SU-DHL-6 (cell line): ENCODE measurements at regions not wholly inside any gene's neighbourhood (a gene's known extent, or its start where the extent isn't known, plus 50 kb on each side); places are given as distances from the start of the nearest gene placed in this dataset.

Source experiments
- H2AFZ ChIP-seq: fragments of 200-600 bp; sonication (generic); 2 replicates; pipeline ENCODE4 v1.6.1; 2014; ENCODE audit warnings: low read depth, mild to moderate bottlenecking, moderate library complexity, mixed read lengths, antibody characterized with exemption, low read length; ENCODE audit not compliant: severe bottlenecking
- H3F3A ChIP-seq: fragments of 200-600 bp; shearing (Covaris generic); 2 replicates; pipeline ENCODE4 v1.6.0; 2016; ENCODE audit warnings: antibody characterized with exemption, mild to moderate bottlenecking; ENCODE audit not compliant: insufficient read depth
- H3K27ac ChIP-seq: fragments of 200-600 bp; sonication (generic); 2 replicates; pipeline ENCODE4 v1.5.1; 2016; ENCODE audit warnings: low read depth, mild to moderate bottlenecking, low read length, moderate library complexity, mixed read lengths
- H3K27me3 ChIP-seq: fragments of 200-600 bp; sonication (generic), shearing (Covaris generic); 2 replicates; pipeline ENCODE4 v1.6.0; 2014; ENCODE audit warnings: mild to moderate bottlenecking, low read length
- H3K36me3 ChIP-seq: fragments of 200-600 bp; sonication (generic); 2 replicates; pipeline ENCODE4 v1.6.1; 2014; ENCODE audit warnings: mild to moderate bottlenecking, low read length, mixed read lengths
- H3K4me2 ChIP-seq: fragments of 300-600, 200-600 bp; shearing (Covaris generic), sonication (generic); 2 replicates; pipeline ENCODE4 v1.6.0; 2014; ENCODE audit warnings: low read length, low read depth, mild to moderate bottlenecking; ENCODE audit not compliant: poor library complexity, severe bottlenecking
- H3K4me3 ChIP-seq: fragments of 200-600 bp; sonication (generic); 2 replicates; pipeline ENCODE4 v1.5.1; 2014; ENCODE audit warnings: antibody characterized with exemption, low read length, mild to moderate bottlenecking, mixed read lengths; ENCODE audit not compliant: insufficient read depth, poor library complexity, severe bottlenecking
- H3K79me2 ChIP-seq: fragments of 200-600 bp; sonication (generic); 2 replicates; pipeline ENCODE4 v1.6.1; 2014; ENCODE audit warnings: mild to moderate bottlenecking, low read length, moderate library complexity; ENCODE audit not compliant: insufficient read depth
- H3K9ac ChIP-seq: fragments of 200-600 bp; sonication (generic); 2 replicates; pipeline ENCODE4 v1.7.0; 2014; ENCODE audit warnings: mild to moderate bottlenecking, low read length
- H3K9me2 ChIP-seq: fragments of 200-600 bp; sonication (generic); replicated peaks from 2 replicates; pipeline ENCODE4 v1.6.1; 2014; ENCODE audit warnings: low read length; ENCODE audit not compliant: insufficient read depth
- H3K9me3 ChIP-seq: fragments of 200-600 bp; sonication (generic); 2 replicates; pipeline ENCODE4 v1.6.1; 2014; ENCODE audit warnings: low read length, mixed read lengths; ENCODE audit not compliant: insufficient read depth
- H4K20me1 ChIP-seq: fragments of 200-600 bp; sonication (generic); 2 replicates; pipeline ENCODE4 v1.6.1; 2014; ENCODE audit warnings: low read depth, mild to moderate bottlenecking, antibody characterized with exemption, low read length, moderate library complexity, mixed read lengths
- EZH2phosphoT487 ChIP-seq: fragments of 200-600 bp; sonication (generic), shearing (Covaris generic); conservative IDR thresholded peaks from 2 replicates; pipeline ENCODE4 v1.6.1; 2018; ENCODE audit warnings: mild to moderate bottlenecking, antibody characterized with exemption, low read length, moderate library complexity, mixed read lengths
- TF ChIP-seq, protein P1 (sequence below): fragments of 200-600 bp; sonication (generic); IDR thresholded peaks from one replicate; pipeline ENCODE4 v1.5.1; 2017; ENCODE audit warnings: antibody characterized with exemption, mild to moderate bottlenecking, low read length, moderate library complexity; ENCODE audit not compliant: insufficient read depth, poor library complexity, severe bottlenecking

DNA sequence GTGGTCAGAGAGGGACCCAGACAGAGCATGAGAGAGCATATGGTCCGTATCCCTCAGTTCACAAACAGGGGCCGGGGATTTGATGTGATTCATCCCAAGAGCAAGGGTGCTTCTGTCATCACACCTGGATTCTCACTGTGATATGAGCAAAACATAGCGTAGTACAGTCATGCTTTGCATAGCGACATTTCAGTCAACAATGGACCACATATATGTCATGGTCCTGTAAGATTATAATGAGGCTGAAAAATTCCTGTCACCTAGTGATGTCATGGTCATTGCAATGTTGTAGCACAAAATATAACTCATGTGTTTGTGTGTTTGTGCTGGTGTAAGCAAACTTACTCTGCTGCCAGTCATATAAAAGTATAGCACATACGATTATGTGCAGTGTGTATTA, 207.4 kb upstream of the CDH13 start:
- no peak overlapping the region for H3K27ac ChIP-seq
- H3K9me3 ChIP-seq, result no peaks in the 10 kb centered on the region
- H3K9me2 ChIP-seq, result no peaks in the 10 kb centered on the region; the same call in 1 of the 2 replicates
- no peak overlapping the region for H3K4me2 ChIP-seq
- no peaks in the 10 kb centered on the region for H3F3A ChIP-seq
- no peaks in the 10 kb centered on the region for H3K36me3 ChIP-seq
- TF ChIP-seq, protein P1, sequence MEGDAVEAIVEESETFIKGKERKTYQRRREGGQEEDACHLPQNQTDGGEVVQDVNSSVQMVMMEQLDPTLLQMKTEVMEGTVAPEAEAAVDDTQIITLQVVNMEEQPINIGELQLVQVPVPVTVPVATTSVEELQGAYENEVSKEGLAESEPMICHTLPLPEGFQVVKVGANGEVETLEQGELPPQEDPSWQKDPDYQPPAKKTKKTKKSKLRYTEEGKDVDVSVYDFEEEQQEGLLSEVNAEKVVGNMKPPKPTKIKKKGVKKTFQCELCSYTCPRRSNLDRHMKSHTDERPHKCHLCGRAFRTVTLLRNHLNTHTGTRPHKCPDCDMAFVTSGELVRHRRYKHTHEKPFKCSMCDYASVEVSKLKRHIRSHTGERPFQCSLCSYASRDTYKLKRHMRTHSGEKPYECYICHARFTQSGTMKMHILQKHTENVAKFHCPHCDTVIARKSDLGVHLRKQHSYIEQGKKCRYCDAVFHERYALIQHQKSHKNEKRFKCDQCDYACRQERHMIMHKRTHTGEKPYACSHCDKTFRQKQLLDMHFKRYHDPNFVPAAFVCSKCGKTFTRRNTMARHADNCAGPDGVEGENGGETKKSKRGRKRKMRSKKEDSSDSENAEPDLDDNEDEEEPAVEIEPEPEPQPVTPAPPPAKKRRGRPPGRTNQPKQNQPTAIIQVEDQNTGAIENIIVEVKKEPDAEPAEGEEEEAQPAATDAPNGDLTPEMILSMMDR, result no peak
- TF ChIP-seq EZH2phosphoT487, result no peak
- H2AFZ ChIP-seq, result no peak overlapping the region
- no peak overlapping the region for H3K4me3 ChIP-seq
- no peaks in the 10 kb centered on the region for H4K20me1 ChIP-seq
- H3K9ac ChIP-seq, result no peak overlapping the region
- H3K27me3 ChIP-seq, result no peaks in the 10 kb centered on the region
- no peaks in the 10 kb centered on the region for H3K79me2 ChIP-seq

DNA sequence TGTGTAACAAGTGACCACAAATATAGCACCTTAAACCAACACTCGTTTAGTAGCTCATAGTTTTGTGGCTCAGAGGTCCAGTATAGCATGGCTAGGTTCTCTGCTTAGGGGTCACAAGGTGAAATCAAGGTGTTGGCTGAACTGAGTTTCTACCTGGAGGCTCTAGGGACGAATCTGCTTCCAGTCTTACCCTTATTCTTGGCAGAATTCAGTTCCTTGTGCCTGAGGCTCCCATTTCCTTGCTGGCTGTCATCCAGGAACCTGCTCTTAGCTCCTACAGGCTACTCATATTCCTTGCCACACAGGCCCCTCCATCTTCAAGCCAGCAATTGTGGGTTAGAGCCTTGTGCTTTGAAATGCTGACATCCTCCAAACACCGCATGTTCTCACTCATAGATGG, 212.3 kb upstream of the CDH13 start:
- Histone ChIP-seq H4K20me1 (no peaks in the 10 kb centered on the region), H3F3A (no peaks in the 10 kb centered on the region), H3K79me2 (no peaks in the 10 kb centered on the region), H3K27me3 (no peaks in the 10 kb centered on the region), H3K27ac (no peak overlapping the region), H3K9me2 (no peaks in the 10 kb centered on the region; the same call in 1 of the 2 replicates), H3K4me3 (no peak overlapping the region), H3K36me3 (no peaks in the 10 kb centered on the region), H3K9ac (no peak overlapping the region), H3K4me2 (no peak overlapping the region), H3K9me3 (no peaks in the 10 kb centered on the region), H2AFZ (no peak overlapping the region)
- no peak for TF ChIP-seq EZH2phosphoT487
- TF ChIP-seq, protein P1, result no peak

DNA sequence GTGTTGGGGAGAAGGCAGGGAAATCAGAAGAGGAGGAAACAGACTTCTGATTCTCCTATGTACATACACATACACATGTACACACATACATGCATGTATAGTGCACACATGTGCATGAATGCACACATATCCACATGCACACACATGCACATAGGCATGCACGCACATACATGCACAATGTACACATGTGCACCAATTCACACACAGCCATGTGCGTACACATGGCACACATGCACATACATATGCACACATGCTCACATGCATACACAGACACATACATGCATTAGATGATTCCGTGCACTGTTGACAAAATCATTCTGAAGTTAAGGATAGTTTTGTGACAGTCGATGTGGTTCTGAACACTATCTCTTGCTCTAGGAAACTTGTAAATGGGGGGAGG, 214.0 kb upstream of the CDH13 start:
- H4K20me1 ChIP-seq, result no peaks in the 10 kb centered on the region
- no peak overlapping the region for H2AFZ ChIP-seq
- H3K79me2 ChIP-seq, result no peaks in the 10 kb centered on the region
- H3F3A ChIP-seq, result no peaks in the 10 kb centered on the region
- no peaks in the 10 kb centered on the region for H3K36me3 ChIP-seq
- no peaks in the 10 kb centered on the region; the same call in 1 of the 2 replicates for H3K9me2 ChIP-seq
- H3K27me3 ChIP-seq, result no peaks in the 10 kb centered on the region
- no peak overlapping the region for H3K9ac ChIP-seq
- TF ChIP-seq, protein P1, result no peak
- TF ChIP-seq EZH2phosphoT487, result no peak
- no peak overlapping the region for H3K27ac ChIP-seq
- no peaks in the 10 kb centered on the region for H3K9me3 ChIP-seq
- no peak overlapping the region for H3K4me3 ChIP-seq
- H3K4me2 ChIP-seq, result no peak overlapping the region

DNA sequence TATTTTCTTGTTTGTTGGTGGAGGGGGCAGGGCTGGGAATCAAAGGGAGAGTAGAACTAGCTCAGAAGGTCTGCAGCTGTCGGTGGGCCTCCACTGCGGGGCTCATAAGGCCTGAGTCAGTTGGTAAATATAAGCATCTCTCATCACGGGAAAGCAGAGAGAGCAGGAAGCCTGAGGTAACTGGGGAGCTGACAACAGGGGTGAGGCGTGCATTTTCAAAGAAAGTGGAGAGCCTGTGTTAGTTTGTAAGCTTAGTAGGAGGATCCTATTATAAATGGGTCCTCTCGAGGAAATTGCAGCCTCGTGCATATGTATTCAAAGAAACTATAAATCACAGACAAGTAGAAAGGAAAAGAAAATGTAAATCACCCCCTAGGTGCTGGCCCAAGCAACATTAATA, 221.0 kb upstream of the CDH13 start:
- H3K9me2 ChIP-seq, result no peaks in the 10 kb centered on the region
- no peak for TF ChIP-seq EZH2phosphoT487
- TF ChIP-seq, protein P1, result no peak
- no peak overlapping the region for H3K4me3 ChIP-seq
- H2AFZ ChIP-seq, result no peak overlapping the region
- H3K4me2 ChIP-seq, result no peak overlapping the region
- no peaks in the 10 kb centered on the region for H3K79me2 ChIP-seq
- H3K9me3 ChIP-seq, result no peaks in the 10 kb centered on the region
- H3K27me3 ChIP-seq, result no peaks in the 10 kb centered on the region
- no peaks in the 10 kb centered on the region for H3F3A ChIP-seq
- no peak overlapping the region for H3K27ac ChIP-seq
- H3K9ac ChIP-seq, result no peak overlapping the region
- no peaks in the 10 kb centered on the region for H4K20me1 ChIP-seq
- no peaks in the 10 kb centered on the region for H3K36me3 ChIP-seq
